CD4-positive, alpha-beta T cell (primary cell): ENCODE measurements at regions not wholly inside any gene's neighbourhood (a gene's known extent, or its start where the extent isn't known, plus 50 kb on each side); places are given as distances from the start of the nearest gene placed in this dataset.

Experiments used
- ATAC-seq: fragments of 200-7000 bp; cut with Tn5 transposase; one replicate; pipeline ENCODE4 v1.10.0; 2022; ENCODE audit warnings: mild to moderate bottlenecking; ENCODE audit not compliant: poor library complexity
- CTCF ChIA-PET: fragments of 350-600 bp; sonication (Branson Sonifier 250); formaldehyde crosslinking; loops from one replicate; lab custom pipeline; 2021; ENCODE audit warnings: antibody characterized with exemption, inconsistent platforms; lab: Charles Lee
- POLR2A ChIA-PET: fragments of 350-600 bp; sonication (Branson Sonifier 250); formaldehyde crosslinking; loops from one replicate; lab custom pipeline; 2021; ENCODE audit warnings: antibody characterized with exemption, inconsistent platforms; lab: Charles Lee
- DNase-seq, 14 experiments: peaks; one replicate each; pipeline ENCODE4 v3.0.0-alpha.2; 2013 to 2020; ENCODE audit warnings: mixed read lengths in 2 of 14
- H3K27ac ChIP-seq, 2 donors: one replicate each; pipeline versions ENCODE4 v1.5.1 to v1.7.0; 2013; ENCODE audit warnings: low read length in 2 of 2, low read depth in 1 of 2, mild to moderate bottlenecking in 1 of 2
- H3K27me3 ChIP-seq, 2 experiments: 1 replicate in 1 of 2; 2 replicates in 1 of 2; pipeline versions ENCODE4 v1.6.1 to v1.7.0; 2013; ENCODE audit warnings: low read length in 2 of 2, control low read depth in 1 of 2, mild to moderate bottlenecking in 1 of 2, moderate library complexity in 1 of 2; ENCODE audit not compliant: insufficient read depth in 2 of 2, control insufficient read depth in 1 of 2
- H3K36me3 ChIP-seq: one replicate; pipeline ENCODE4 v1.6.1; 2013; ENCODE audit warnings: low read length, control low read depth; ENCODE audit not compliant: insufficient read depth
- H3K4me1 ChIP-seq: one replicate; pipeline ENCODE4 v1.6.1; 2013; ENCODE audit warnings: low read length, control low read depth; ENCODE audit not compliant: insufficient read depth
- H3K4me3 ChIP-seq: one replicate; pipeline ENCODE4 v1.5.1; 2013; ENCODE audit warnings: mild to moderate bottlenecking, low read length, moderate library complexity
- H3K9me3 ChIP-seq, 2 experiments: 1 replicate in 1 of 2; 2 replicates in 1 of 2; pipeline versions ENCODE4 v1.6.1 to v1.7.0; 2013; ENCODE audit warnings: low read length in 2 of 2, mild to moderate bottlenecking in 2 of 2, control low read depth in 1 of 2, moderate library complexity in 1 of 2; ENCODE audit not compliant: control insufficient read depth in 1 of 2, insufficient read depth in 1 of 2
- H3K27ac Mint-ChIP-seq: one replicate; pipeline ENCODE4 v1.8.0; 2020; ENCODE audit warnings: mixed read lengths
- H3K27me3 Mint-ChIP-seq: one replicate; pipeline ENCODE4 v1.8.0; 2021; ENCODE audit warnings: mixed read lengths
- H3K36me3 Mint-ChIP-seq: one replicate; pipeline ENCODE4 v1.8.0; 2021; ENCODE audit warnings: low read depth, mixed read lengths
- H3K4me1 Mint-ChIP-seq: one replicate; pipeline ENCODE4 v1.8.0; 2021; ENCODE audit warnings: low read depth, mixed read lengths
- H3K4me3 Mint-ChIP-seq: one replicate; pipeline ENCODE4 v1.8.0; 2020; ENCODE audit warnings: mild to moderate bottlenecking, mixed read lengths
- H3K9me3 Mint-ChIP-seq: one replicate; pipeline ENCODE4 v1.8.0; 2020; ENCODE audit warnings: mixed read lengths
- CTCF ChIP-seq: fragments of 200-600 bp; IDR thresholded peaks from one replicate; pipeline ENCODE4 v1.8.0; 2022; ENCODE audit warnings: antibody characterized with exemption, mild to moderate bottlenecking
- intact Hi-C, 2 experiments: fragments of 100-400 bp; cut with DNase I in 1 of 2; cut with micrococcal nuclease in 1 of 2; formaldehyde crosslinking; loops; one replicate each; pipeline versions ENCODE4 v1.15.1 to v1.9.0; 2023 to 2025; cut with DNase I, micrococcal nuclease

GRCh38 chr2:196233021-196233804 is 61.8 kb upstream of the STK17B start:
- Histone ChIP-seq H3K27me3 (no peaks in the 10 kb centered on the region), H3K36me3 (no peaks in the 10 kb centered on the region), H3K4me3 (no peak overlapping the region), H3K27ac (peak overlapping the region; percentile 19 to 63), H3K9me3 (no peaks in the 10 kb centered on the region), H3K4me1 (peaks cover 58% of the 10 kb centered on the region)
- Mint-ChIP-seq H3K27ac (peak overlapping the region; percentile 97), H3K4me1 (peaks cover 94% of the 10 kb centered on the region), H3K27me3 (no peaks in the 10 kb centered on the region), H3K36me3 (no peaks in the 10 kb centered on the region), H3K4me3 (peak overlapping the region; percentile 23), H3K9me3 (no peaks in the 10 kb centered on the region)
- CTCF ChIA-PET: interaction anchor here (0.9 to 1.6 kb wide), 6 partner anchors 16 to 165 kb away, joined by 3 to 4 read pairs (median 4); partner anchors contain the start of gene DNAH7
- intact Hi-C loops: loop anchor here in 1 of 2 experiments (5.0 kb wide), 1 partner anchor 34 kb away; no protein-coding TSS in a partner anchor
- no peak for ATAC-seq
- peak in 1 of 14 experiments; percentile 40 for DNase-seq
- no peak for TF ChIP-seq CTCF
- POLR2A ChIA-PET: interaction anchor here (0.8 to 5.2 kb wide), 20 partner anchors 8 to 73 kb away, joined by 3 to 58 read pairs (median 7); partner anchors contain the start of gene STK17B

- peaks cover 65% of the 10 kb centered on the region for H3K4me1 ChIP-seq
- TF ChIP-seq CTCF: no peak
- intact Hi-C loops: loop anchor here (2.0 to 5.0 kb wide), 2 partner anchors 33 kb away; no protein-coding TSS in a partner anchor
- POLR2A ChIA-PET: interaction anchor here (0.8 to 5.2 kb wide), 19 partner anchors 9 to 74 kb away, joined by 3 to 58 read pairs (median 8); partner anchors contain the start of gene STK17B
- CTCF ChIA-PET: interaction anchor here (1.2 to 2.6 kb wide), 6 partner anchors 13 to 166 kb away, joined by 3 to 9 read pairs (median 4); partner anchors contain the start of gene DNAH7
- H3K27ac ChIP-seq: peak overlapping the region; percentile 19 to 63
- Mint-ChIP-seq H3K27me3 (no peaks in the 10 kb centered on the region), H3K4me1 (peaks cover 94% of the 10 kb centered on the region), H3K4me3 (peak overlapping the region; percentile 2), H3K9me3 (no peaks in the 10 kb centered on the region), H3K36me3 (no peaks in the 10 kb centered on the region), H3K27ac (peak overlapping the region; percentile 97)
- ATAC-seq: peak; percentile 43
- H3K9me3 ChIP-seq: no peaks in the 10 kb centered on the region
- no peak overlapping the region for H3K4me3 ChIP-seq
- H3K27me3 ChIP-seq: no peaks in the 10 kb centered on the region
- peak in 5 of 14 experiments; percentile 19 to 73 (median 55) for DNase-seq
- H3K36me3 ChIP-seq: no peaks in the 10 kb centered on the region
Observed at GRCh38 chr2:196233805-196234475, 62.6 kb upstream of the STK17B start.

- Histone ChIP-seq H3K4me1 (peaks cover 68% of the 10 kb centered on the region), H3K4me3 (no peak overlapping the region), H3K36me3 (no peaks in the 10 kb centered on the region), H3K9me3 (no peaks in the 10 kb centered on the region), H3K27me3 (no peaks in the 10 kb centered on the region), H3K27ac (peak overlapping the region; percentile 19 to 63)
- Mint-ChIP-seq H3K9me3 (no peaks in the 10 kb centered on the region), H3K4me1 (peaks cover 94% of the 10 kb centered on the region), H3K27ac (peak overlapping the region; percentile 97), H3K27me3 (no peaks in the 10 kb centered on the region), H3K4me3 (peak overlapping the region; percentile 2), H3K36me3 (no peaks in the 10 kb centered on the region)
- DNase-seq (peak in 7 of 14 experiments; percentile 17 to 79 (median 45)), ATAC-seq (no peak)
- ChIA-PET CTCF (interaction anchor here (1.1 to 2.6 kb wide), 6 partner anchors 14 to 167 kb away, joined by 3 to 9 read pairs (median 5); partner anchors contain the start of gene DNAH7), POLR2A (interaction anchor here (0.6 to 5.1 kb wide), 14 partner anchors 10 to 74 kb away, joined by 3 to 48 read pairs (median 7); partner anchors contain the start of gene STK17B)
- TF ChIP-seq CTCF: no peak
- intact Hi-C loops: loop anchor here (2.0 to 5.0 kb wide), 2 partner anchors 32 to 33 kb away; no protein-coding TSS in a partner anchor
Observed at GRCh38 chr2:196234672-196235071, 63.3 kb upstream of the STK17B start.
